Mesodermal cell (in vitro differentiated cells): ENCODE measurements at regions not wholly inside any gene's neighbourhood (a gene's known extent, or its start where the extent isn't known, plus 50 kb on each side); places are given as distances from the start of the nearest gene placed in this dataset.

Experiments used
- H3K27ac ChIP-seq: 2 replicates; pipeline ENCODE4 v1.7.0; 2013; ENCODE audit warnings: mild to moderate bottlenecking, low read depth, low read length, moderate library complexity; ENCODE audit not compliant: severe bottlenecking
- H3K36me3 ChIP-seq: 2 replicates; pipeline ENCODE4 v1.7.1; 2013; ENCODE audit warnings: mild to moderate bottlenecking, low read length, moderate library complexity; ENCODE audit not compliant: control insufficient read depth, insufficient read depth
- H3K4me1 ChIP-seq: one replicate; pipeline ENCODE4 v1.7.1; 2013; ENCODE audit warnings: mild to moderate bottlenecking, low read length; ENCODE audit not compliant: insufficient read depth, control insufficient read depth, poor library complexity, severe bottlenecking
- H3K4me3 ChIP-seq: 2 replicates; pipeline ENCODE4 v1.7.0; 2013; ENCODE audit warnings: low read length, control low read depth, mild to moderate bottlenecking; ENCODE audit not compliant: insufficient read depth, poor library complexity, severe bottlenecking; ENCODE audit errors: extremely low read depth
- H3K9me3 ChIP-seq: 2 replicates; pipeline ENCODE4 v1.7.1; 2013; ENCODE audit warnings: mild to moderate bottlenecking, low read length, moderate library complexity; ENCODE audit not compliant: control insufficient read depth
- WGBS, 2 experiments: methylation state at CpG; one replicate each; pipeline ENCODE4 v1.1.5; 2013; ENCODE audit warnings: missing lambda C conversion rate in 2 of 2; ENCODE audit not compliant: insufficient coverage in 2 of 2; 5-methylcytosine and 5-hydroxymethylcytosine counted together

- H3K9me3 ChIP-seq: no peaks in the 10 kb centered on the region
- H3K36me3 ChIP-seq: no peaks in the 10 kb centered on the region
- H3K4me1 ChIP-seq: no peaks in the 10 kb centered on the region
- WGBS, 2 experiments: 91 to 93% methylated on average over 2 to 4 of the region's 4 CpGs
- no peak overlapping the region for H3K27ac ChIP-seq
- H3K4me3 ChIP-seq: no peak overlapping the region
These were observed 144.8 kb downstream of the KITLG start for GRCh38 chr12:88435334-88436076.

GRCh38 chr12:88437226-88437625 lies 143.0 kb downstream of the KITLG start:
- Histone ChIP-seq H3K4me3 (no peak overlapping the region), H3K36me3 (no peaks in the 10 kb centered on the region), H3K27ac (no peak overlapping the region), H3K4me1 (no peaks in the 10 kb centered on the region), H3K9me3 (no peaks in the 10 kb centered on the region)
- 94 to 100% methylated on average over 3 of the region's 3 CpGs for WGBS, 2 experiments
